ENCODE measurements at regions not wholly inside any gene's neighbourhood (a gene's known extent, or its start where the extent isn't known, plus 50 kb on each side); places are given as distances from the start of the nearest gene placed in this dataset.

- DNase-seq (ENCODE audit: insufficient read length, low spot score, missing footprints): no peak
Observed at GRCh38 chr15:72852273-72852672, 68.7 kb upstream of the ADPGK start.

GRCh38 chr15:72851586-72851985 lies 68.0 kb upstream of the ADPGK start:
- TF ChIP-seq CTCF (IDR thresholded peaks at IDR 0.05; ENCODE audit: extremely low read depth, low read depth, low read length): no peak

More at GRCh38 chr15:72852273-72852672, 68.7 kb upstream of the ADPGK start:
- H3K4me1 ChIP-seq (ENCODE audit: insufficient read depth, low read length): no peaks in the 10 kb centered on the region
- H3K4me3 ChIP-seq (ENCODE audit: insufficient read depth, low read length): no peak overlapping the region
- no peaks in the 10 kb centered on the region for H3K9me3 ChIP-seq (ENCODE audit: low read depth, low read length)
- no peak overlapping the region for H2AFZ ChIP-seq (ENCODE audit: low read length)
- H3K27ac ChIP-seq (ENCODE audit: low read depth, low read length): no peak overlapping the region
- H3K4me2 ChIP-seq (ENCODE audit: insufficient read depth, low read length): no peak overlapping the region
- no peaks in the 10 kb centered on the region for H3K27me3 ChIP-seq (ENCODE audit: insufficient read depth, low read length)
- TF ChIP-seq CTCF (IDR thresholded peaks at IDR 0.05; ENCODE audit: extremely low read depth, low read depth, low read length): no peak
- H4K20me1 ChIP-seq (ENCODE audit: insufficient read depth, low read length): no peaks in the 10 kb centered on the region
- no peaks in the 10 kb centered on the region for H3K79me2 ChIP-seq (ENCODE audit: insufficient read depth, low read length)
- no peaks in the 10 kb centered on the region for H3K36me3 ChIP-seq (ENCODE audit: insufficient read depth, low read length)

GRCh38 chr15:72850833-72851232 lies 67.3 kb upstream of the ADPGK start:
- Histone ChIP-seq H3K36me3 (ENCODE audit: insufficient read depth, low read length) (no peaks in the 10 kb centered on the region), H3K4me1 (ENCODE audit: insufficient read depth, low read length) (no peaks in the 10 kb centered on the region), H2AFZ (ENCODE audit: low read length) (no peak overlapping the region), H3K27me3 (ENCODE audit: insufficient read depth, low read length) (no peaks in the 10 kb centered on the region), H3K27ac (ENCODE audit: low read depth, low read length) (no peak overlapping the region), H4K20me1 (ENCODE audit: insufficient read depth, low read length) (no peaks in the 10 kb centered on the region), H3K4me2 (ENCODE audit: insufficient read depth, low read length) (no peak overlapping the region), H3K4me3 (ENCODE audit: insufficient read depth, low read length) (no peak overlapping the region), H3K9me3 (ENCODE audit: low read depth, low read length) (no peaks in the 10 kb centered on the region), H3K79me2 (ENCODE audit: insufficient read depth, low read length) (no peaks in the 10 kb centered on the region)
- no peak for DNase-seq (ENCODE audit: insufficient read length, low spot score, missing footprints)
- no peak for TF ChIP-seq CTCF (IDR thresholded peaks at IDR 0.05; ENCODE audit: extremely low read depth, low read depth, low read length)

More at GRCh38 chr15:72851586-72851985, 68.0 kb upstream of the ADPGK start:
- Histone ChIP-seq H2AFZ (ENCODE audit: low read length) (no peak overlapping the region), H4K20me1 (ENCODE audit: insufficient read depth, low read length) (no peaks in the 10 kb centered on the region), H3K79me2 (ENCODE audit: insufficient read depth, low read length) (no peaks in the 10 kb centered on the region), H3K4me1 (ENCODE audit: insufficient read depth, low read length) (no peaks in the 10 kb centered on the region), H3K27me3 (ENCODE audit: insufficient read depth, low read length) (no peaks in the 10 kb centered on the region), H3K36me3 (ENCODE audit: insufficient read depth, low read length) (no peaks in the 10 kb centered on the region), H3K27ac (ENCODE audit: low read depth, low read length) (no peak overlapping the region), H3K4me3 (ENCODE audit: insufficient read depth, low read length) (no peak overlapping the region), H3K9me3 (ENCODE audit: low read depth, low read length) (no peaks in the 10 kb centered on the region), H3K4me2 (ENCODE audit: insufficient read depth, low read length) (no peak overlapping the region)
- DNase-seq (ENCODE audit: insufficient read length, low spot score, missing footprints): no peak

GRCh38 chr15:72847806-72848205 lies 64.2 kb upstream of the ADPGK start:
- Histone ChIP-seq H3K4me2 (ENCODE audit: insufficient read depth, low read length) (no peak overlapping the region), H3K79me2 (ENCODE audit: insufficient read depth, low read length) (no peaks in the 10 kb centered on the region), H3K36me3 (ENCODE audit: insufficient read depth, low read length) (no peaks in the 10 kb centered on the region), H3K4me1 (ENCODE audit: insufficient read depth, low read length) (no peaks in the 10 kb centered on the region), H3K27ac (ENCODE audit: low read depth, low read length) (no peak overlapping the region), H3K9me3 (ENCODE audit: low read depth, low read length) (no peaks in the 10 kb centered on the region), H2AFZ (ENCODE audit: low read length) (no peak overlapping the region), H4K20me1 (ENCODE audit: insufficient read depth, low read length) (no peaks in the 10 kb centered on the region), H3K4me3 (ENCODE audit: insufficient read depth, low read length) (no peak overlapping the region), H3K27me3 (ENCODE audit: insufficient read depth, low read length) (no peaks in the 10 kb centered on the region)
- no peak for TF ChIP-seq CTCF (IDR thresholded peaks at IDR 0.05; ENCODE audit: extremely low read depth, low read depth, low read length)
- no peak for DNase-seq (ENCODE audit: insufficient read length, low spot score, missing footprints)
